HG03442 (cell line): ENCODE measurements at regions not wholly inside any gene's neighbourhood (a gene's known extent, or its start where the extent isn't known, plus 50 kb on each side); places are given as distances from the start of the nearest gene placed in this dataset.

Source experiments
- ATAC-seq: cut with Tn5 transposase; IDR thresholded peaks from one replicate; pipeline ENCODE4 v1.9.1; 2021; ENCODE audit warnings: mild to moderate bottlenecking, moderate library complexity; ENCODE audit not compliant: unreplicated experiment

GRCh38 chr4:24015782-24016181 is 125.9 kb upstream of the PPARGC1A start:
- no peak for ATAC-seq

- ATAC-seq, result no peak
Observed at GRCh38 chr4:24013668-24014422, 124.0 kb upstream of the PPARGC1A start.

- ATAC-seq, result no peak
Observed at GRCh38 chr4:24010994-24011393, 121.1 kb upstream of the PPARGC1A start.

- no peak for ATAC-seq
Observed at GRCh38 chr4:24010573-24010972, 120.7 kb upstream of the PPARGC1A start.

- ATAC-seq, result no peak
Observed at GRCh38 chr4:24007860-24008261, 118.0 kb upstream of the PPARGC1A start.

GRCh38 chr4:24006269-24006668 is 116.4 kb upstream of the PPARGC1A start:
- ATAC-seq, result no peak

- ATAC-seq, result no peak
Observed at GRCh38 chr4:24003926-24004325, 114.1 kb upstream of the PPARGC1A start.

- no peak for ATAC-seq
Observed at GRCh38 chr4:24003496-24003895, 113.6 kb upstream of the PPARGC1A start.

GRCh38 chr4:24002330-24002966 is 112.6 kb upstream of the PPARGC1A start:
- ATAC-seq, result no peak

GRCh38 chr4:24001486-24002329 is 111.9 kb upstream of the PPARGC1A start:
- ATAC-seq, result no peak

GRCh38 chr4:24000470-24000831 is 110.6 kb upstream of the PPARGC1A start:
- no peak for ATAC-seq

GRCh38 chr4:23999714-24000469 is 110.0 kb upstream of the PPARGC1A start:
- no peak for ATAC-seq

- ATAC-seq, result peak; percentile 55
Observed at GRCh38 chr4:23993373-23993772, 103.5 kb upstream of the PPARGC1A start.

- ATAC-seq, result peak; percentile 46
Observed at GRCh38 chr4:23991444-23991843, 101.6 kb upstream of the PPARGC1A start.

GRCh38 chr4:23986270-23986669 is 96.4 kb upstream of the PPARGC1A start:
- ATAC-seq, result no peak

- no peak for ATAC-seq
Observed at GRCh38 chr4:23981328-23981727, 91.5 kb upstream of the PPARGC1A start.

- no peak for ATAC-seq
Observed at GRCh38 chr4:23979534-23979933, 89.7 kb upstream of the PPARGC1A start.

GRCh38 chr4:23978002-23978401 is 88.2 kb upstream of the PPARGC1A start:
- no peak for ATAC-seq

- no peak for ATAC-seq
Observed at GRCh38 chr4:23976423-23976822, 86.6 kb upstream of the PPARGC1A start.

GRCh38 chr4:23973308-23973855 is 83.5 kb upstream of the PPARGC1A start:
- ATAC-seq, result no peak

GRCh38 chr4:23972805-23973204 is 83.0 kb upstream of the PPARGC1A start:
- no peak for ATAC-seq
